ENCODE measurements at regions not wholly inside any gene's neighbourhood (a gene's known extent, or its start where the extent isn't known, plus 50 kb on each side); places are given as distances from the start of the nearest gene placed in this dataset.
"Not testable (repeated sequence)": the region's sequence is repeated elsewhere in the genome, so short reads cannot be mapped to it uniquely, and the experiment has no call there.

GRCh38 chr3:177464392-177465256, 267.3 kb upstream of the TBL1XR1 start:
- no peak for FAIRE-seq

DNA sequence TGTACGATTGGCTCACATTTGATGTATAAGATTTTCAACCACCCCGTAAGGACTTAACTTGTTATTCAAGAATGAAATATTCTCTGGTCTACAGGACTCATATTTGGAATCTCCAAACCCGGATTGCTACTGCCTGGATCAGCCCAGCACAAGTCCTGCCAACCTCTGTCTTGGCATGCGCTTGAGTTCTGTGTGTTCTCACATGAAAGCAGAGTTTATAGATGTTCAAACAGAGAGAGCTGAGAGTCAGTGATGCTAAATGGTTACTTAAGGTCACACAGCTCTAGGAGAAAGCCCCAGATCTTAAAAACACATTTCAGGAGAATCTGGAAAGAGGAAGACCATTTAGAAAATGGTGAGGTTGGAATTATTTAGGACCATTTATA, 268.0 kb upstream of the TBL1XR1 start:
- FAIRE-seq = no peak

DNA sequence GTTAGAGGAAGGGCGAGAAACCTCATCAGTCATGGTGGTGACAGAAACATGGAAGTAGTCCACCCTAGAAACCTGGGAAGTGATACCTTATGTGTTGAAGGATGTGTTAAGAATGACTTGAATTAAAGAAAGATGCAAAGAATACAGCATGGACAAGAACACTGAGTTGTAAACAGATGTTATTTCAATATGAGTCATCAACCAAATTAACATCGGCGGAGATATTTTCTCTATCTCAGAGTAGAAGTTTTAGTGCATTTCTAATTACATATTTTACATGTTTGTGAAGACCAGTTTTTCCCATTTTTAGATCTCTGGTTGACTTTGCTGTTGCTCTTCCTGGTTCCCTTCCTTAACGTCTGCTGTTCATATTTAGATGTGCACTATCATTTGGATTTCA, 268.8 kb upstream of the TBL1XR1 start:
- FAIRE-seq = no peak

DNA sequence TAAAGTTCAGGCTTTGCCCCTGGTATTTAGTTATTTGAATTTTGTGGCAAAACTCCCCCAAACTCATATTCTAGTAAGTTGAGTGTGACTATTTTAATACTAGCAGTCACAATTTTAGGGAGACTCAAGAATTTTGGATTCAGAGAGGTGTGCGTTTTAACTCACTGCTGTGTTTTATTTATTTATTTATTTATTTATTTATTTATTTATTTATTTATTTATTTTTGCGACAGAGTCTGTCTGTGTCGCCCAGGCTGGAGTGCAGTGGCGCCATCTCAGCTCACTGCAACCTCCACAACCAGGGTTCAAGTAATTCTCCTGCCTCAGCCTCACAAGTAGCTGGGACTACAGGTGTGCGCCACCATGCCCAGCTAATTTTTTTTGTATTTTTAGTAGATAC, 269.3 kb upstream of the TBL1XR1 start:
- FAIRE-seq = not testable (repeated sequence)

DNA sequence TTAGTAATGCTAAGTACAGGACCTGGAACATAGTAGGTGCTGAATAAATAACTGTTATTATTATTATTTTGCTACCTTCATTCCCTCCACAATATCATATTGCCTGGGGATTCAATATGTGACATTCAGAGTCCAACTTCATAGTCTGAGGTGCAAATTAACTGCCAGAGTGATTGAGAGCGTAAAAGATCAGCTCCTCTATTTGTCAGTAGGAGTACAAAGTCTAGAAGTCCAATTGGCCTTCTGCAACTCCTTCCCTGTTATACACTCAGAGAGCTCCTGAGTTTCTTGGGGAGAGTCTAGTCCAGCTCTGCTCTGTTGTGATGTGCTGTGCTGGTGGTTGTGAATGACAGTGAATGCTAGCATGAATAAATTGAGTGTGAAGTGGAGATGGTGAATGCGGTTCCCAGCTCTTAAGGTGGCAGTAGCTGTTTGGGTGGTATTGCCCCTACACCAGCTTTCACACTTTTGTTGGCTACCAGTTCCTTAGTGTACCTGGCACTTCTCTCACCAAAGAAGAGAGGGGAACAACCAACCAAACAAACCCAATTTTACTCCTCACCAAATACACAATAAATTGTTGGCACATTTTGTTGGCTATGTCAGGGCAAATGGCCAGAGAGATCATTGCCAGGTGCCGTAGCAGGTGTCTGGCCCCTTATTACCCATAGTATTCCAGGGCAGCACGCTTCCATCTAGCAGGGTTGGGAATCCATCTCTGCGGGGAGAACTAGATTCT, 270.1 kb upstream of the TBL1XR1 start:
- FAIRE-seq = no peak

- FAIRE-seq = no peak
Measured at GRCh38 chr3:177468331-177468730, 271.0 kb upstream of the TBL1XR1 start.

- no peak for FAIRE-seq
Measured at GRCh38 chr3:177468816-177469215, 271.5 kb upstream of the TBL1XR1 start.

DNA sequence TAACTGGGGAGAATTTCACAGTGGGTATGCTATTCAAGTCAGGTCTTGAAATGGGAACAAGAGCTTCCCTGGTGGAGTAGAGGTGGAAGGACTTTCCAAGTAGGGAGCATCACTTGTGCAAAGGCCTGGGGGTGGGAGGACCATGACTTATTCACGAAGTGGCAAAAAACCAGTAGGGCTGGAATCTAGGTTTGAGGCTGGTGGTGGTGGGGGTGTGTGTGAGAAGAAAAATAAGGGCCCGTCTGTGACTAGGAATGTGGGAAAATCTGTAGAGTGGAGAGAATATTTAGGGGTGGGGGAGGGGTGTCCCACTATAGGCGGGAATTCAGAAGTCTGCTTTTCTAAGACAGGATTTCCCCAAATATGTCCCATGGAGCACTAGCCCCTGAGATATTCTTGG, 271.9 kb upstream of the TBL1XR1 start:
- FAIRE-seq = no peak

GRCh38 chr3:177470197-177470941, 273.1 kb upstream of the TBL1XR1 start:
- FAIRE-seq = no peak

- FAIRE-seq = no peak
Measured at GRCh38 chr3:177471733-177472480, 274.6 kb upstream of the TBL1XR1 start.

DNA sequence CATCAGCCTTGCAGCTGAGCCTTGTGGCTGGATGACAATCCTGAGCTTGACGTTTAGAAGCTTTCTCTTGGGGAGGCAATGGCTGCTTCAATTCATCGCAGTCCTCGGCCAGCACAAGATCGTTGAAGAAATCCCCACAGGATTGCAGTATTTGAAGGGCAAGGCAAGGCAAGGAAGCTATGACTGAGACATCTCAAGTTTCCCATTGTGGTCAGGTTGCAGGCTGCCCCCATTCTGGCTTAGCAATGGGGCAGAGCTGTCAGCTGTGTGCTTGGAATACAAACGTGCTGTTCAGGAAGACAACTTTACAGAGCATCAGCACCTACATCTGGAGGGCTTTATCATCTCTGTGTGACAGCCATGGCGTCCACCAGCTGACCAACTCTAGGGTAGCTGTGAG, 275.9 kb upstream of the TBL1XR1 start:
- no peak for FAIRE-seq

DNA sequence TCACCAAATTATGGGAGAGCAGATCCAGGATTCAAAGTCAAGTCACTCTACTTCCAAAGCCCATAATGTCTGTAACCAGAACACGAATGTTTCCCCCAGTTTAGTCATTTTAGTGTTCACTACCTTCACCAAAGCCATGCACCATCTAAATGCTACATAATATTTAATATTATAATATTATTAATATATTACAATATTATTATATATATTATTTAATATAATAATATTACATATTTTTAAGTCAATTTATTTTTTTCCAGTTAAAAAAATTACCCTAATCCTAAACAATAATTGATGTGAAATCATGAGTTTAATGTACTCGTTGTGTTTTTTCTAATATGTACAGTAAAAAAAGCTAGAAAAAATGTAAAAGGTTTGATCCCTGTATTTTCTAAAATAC, 276.6 kb upstream of the TBL1XR1 start:
- FAIRE-seq = peak; percentile 44

DNA sequence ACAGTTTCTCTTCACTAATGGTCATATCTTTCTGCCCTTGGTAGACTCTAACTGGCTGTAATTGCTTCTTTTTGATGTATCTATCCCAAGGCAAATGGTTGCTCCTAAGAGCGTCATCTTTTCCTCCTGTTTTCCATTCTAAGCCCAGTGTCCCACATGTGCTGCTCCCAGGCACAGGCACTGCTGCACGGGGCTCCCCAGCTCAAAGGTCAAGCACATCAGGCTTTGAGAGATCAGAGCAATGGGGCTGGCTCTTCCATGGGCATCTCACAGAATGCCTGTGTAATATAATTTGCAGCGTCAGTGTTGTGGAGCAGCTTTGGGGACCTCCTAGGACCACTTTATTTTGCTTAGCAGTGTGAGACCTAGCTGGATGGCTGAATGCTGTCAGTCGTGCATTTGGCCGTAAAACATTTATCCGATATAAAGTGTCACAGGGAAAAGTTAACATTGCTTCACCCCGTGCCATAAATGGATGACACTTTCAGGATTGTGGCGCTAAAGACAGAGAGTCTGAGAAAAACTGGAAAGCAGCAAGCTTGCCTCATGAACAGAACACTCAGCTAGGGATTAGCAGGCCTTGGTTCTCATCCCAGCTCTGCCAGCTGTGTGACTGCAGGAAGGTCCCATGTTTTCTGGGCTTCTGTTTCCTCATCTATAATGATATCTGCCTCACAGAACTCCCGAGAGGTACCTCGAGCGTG, 277.5 kb upstream of the TBL1XR1 start:
- no peak for FAIRE-seq

DNA sequence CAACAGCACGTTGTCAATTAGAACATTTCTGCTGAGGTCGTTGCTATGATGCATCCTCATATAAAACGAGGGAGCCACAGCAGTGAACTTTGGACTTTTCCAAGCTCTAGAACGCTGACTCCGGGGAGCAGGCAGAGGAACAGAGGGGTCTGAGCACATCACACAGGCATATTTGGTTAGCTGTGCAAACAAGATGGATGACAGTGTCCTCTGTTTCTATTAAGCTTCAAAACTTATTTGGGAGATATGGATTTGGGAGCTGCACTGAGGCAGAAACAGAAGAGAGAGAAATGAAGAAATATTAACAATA, 278.0 kb upstream of the TBL1XR1 start:
- FAIRE-seq = no peak

GRCh38 chr3:177476495-177476894, 279.2 kb upstream of the TBL1XR1 start:
- no peak for FAIRE-seq

DNA sequence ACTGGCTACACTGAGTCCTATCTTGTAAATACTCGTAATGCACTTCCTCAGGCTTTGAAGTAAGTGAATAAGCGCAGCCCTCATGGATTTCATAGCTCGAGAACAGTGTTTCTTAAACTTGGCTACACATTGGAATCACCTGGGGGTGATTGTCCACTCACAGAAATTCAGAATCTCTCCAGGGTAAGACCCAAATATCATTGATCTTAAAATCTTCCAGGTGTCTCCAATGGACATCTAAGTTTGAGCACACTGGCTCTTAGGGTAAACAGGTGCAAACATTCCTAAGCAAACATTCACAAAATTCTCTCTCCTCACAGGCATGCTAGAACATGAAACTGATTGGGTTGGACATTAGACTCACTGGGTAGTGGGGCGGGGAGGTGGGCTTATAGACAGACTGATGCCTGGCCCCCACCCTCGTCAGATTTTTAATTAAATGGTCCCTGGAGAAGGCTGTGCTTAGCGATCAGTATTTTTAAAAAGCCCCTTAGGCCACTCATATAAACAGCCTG, 279.7 kb upstream of the TBL1XR1 start:
- no peak for FAIRE-seq

DNA sequence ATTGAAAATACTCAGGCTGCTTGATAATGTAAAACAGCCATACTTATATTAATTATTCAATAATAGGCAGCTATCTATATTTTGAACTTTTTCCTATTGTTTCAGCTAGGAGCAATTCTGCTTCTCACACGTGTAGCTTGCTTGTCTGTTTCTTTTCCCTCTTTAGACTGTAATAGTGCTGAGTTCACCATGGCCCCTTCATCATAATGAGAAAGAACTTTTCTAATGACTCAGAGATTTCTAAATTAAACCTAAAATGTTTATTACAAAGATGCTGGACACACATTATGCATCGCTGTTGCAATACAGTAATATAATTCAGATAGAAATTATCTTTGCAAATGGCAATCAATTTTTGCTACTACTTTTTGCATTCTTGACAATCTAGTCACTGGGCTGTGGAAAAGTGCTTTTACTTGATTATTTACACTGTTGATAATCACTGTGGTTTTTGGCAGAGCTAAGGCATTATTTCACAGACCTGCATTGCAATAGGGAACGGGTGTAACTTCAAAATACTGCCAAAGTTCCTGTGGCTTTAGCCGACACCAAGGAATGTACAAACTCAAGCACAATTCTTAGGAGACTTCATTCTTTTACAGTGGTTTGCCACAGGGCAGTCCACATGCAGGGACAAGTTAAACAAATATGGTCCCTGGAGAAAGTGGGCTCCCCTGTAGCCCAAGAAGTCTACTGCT, 281.0 kb upstream of the TBL1XR1 start:
- FAIRE-seq = no peak

GRCh38 chr3:177479630-177480029, 282.3 kb upstream of the TBL1XR1 start:
- FAIRE-seq = no peak

- no peak for FAIRE-seq
Measured at GRCh38 chr3:177481329-177481728, 284.0 kb upstream of the TBL1XR1 start.

DNA sequence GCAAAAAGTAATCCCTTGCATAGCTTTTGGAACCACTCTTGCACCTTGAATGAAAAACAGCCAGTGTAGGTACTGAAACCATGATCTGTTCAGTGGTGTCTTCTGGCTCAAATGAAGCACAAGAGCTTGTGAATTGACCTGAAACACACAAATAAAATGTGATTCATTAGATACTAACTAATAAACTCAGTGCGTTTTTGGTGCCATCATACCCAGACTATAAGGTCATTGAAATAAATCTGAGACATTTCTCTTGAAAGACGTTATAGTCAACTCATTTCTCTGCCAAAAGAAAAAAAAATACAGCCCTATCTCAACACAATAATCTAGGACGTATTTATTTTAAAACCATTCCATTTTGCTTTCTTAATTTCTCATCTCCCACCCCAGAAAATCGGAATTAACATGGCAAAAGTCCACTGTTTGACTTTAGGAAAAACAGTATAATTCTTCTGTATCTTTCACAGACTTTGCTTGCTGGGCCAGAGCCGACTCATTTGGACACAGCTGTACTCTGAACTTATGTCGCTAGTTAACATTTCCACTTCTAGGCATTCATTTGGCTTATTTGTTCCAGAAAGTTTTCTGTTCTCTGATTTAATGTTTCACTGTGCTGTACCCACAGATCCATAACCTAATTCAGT, 284.9 kb upstream of the TBL1XR1 start:
- no peak for FAIRE-seq
